ENCODE measurements at regions not wholly inside any gene's neighbourhood (a gene's known extent, or its start where the extent isn't known, plus 50 kb on each side); places are given as distances from the start of the nearest gene placed in this dataset.

GRCh38 chr13:85314686-85315085, 484.5 kb downstream of the SLITRK6 start:
- no peak overlapping the region for H3K27ac ChIP-seq
- WGBS, 2 donors = 80 to 88% methylated on average over 2 of the region's 2 CpGs

GRCh38 chr13:85313761-85314503, 485.3 kb downstream of the SLITRK6 start:
- Histone ChIP-seq H3K36me3 (no peaks in the 10 kb centered on the region), H3K9me3 (no peaks in the 10 kb centered on the region), H3K4me1 (no peaks in the 10 kb centered on the region), H3K27me3 (no peaks in the 10 kb centered on the region), H3K4me3 (no peak overlapping the region), H3K27ac (no peak overlapping the region)
- ATAC-seq (no peak), DNase-seq (no peak)
- 69 to 76% methylated on average over 6 of the region's 6 CpGs for WGBS, 2 donors
- intact Hi-C loops (cut with DNase I) = no loop called here
- TF ChIP-seq, protein P1, sequence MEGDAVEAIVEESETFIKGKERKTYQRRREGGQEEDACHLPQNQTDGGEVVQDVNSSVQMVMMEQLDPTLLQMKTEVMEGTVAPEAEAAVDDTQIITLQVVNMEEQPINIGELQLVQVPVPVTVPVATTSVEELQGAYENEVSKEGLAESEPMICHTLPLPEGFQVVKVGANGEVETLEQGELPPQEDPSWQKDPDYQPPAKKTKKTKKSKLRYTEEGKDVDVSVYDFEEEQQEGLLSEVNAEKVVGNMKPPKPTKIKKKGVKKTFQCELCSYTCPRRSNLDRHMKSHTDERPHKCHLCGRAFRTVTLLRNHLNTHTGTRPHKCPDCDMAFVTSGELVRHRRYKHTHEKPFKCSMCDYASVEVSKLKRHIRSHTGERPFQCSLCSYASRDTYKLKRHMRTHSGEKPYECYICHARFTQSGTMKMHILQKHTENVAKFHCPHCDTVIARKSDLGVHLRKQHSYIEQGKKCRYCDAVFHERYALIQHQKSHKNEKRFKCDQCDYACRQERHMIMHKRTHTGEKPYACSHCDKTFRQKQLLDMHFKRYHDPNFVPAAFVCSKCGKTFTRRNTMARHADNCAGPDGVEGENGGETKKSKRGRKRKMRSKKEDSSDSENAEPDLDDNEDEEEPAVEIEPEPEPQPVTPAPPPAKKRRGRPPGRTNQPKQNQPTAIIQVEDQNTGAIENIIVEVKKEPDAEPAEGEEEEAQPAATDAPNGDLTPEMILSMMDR (IDR thresholded peaks at IDR 0.05) = no peak

More at GRCh38 chr13:85314686-85315085, 484.5 kb downstream of the SLITRK6 start:
- Histone ChIP-seq H3K4me1 (no peaks in the 10 kb centered on the region), H3K36me3 (no peaks in the 10 kb centered on the region), H3K9me3 (no peaks in the 10 kb centered on the region), H3K27me3 (no peaks in the 10 kb centered on the region), H3K4me3 (no peak overlapping the region)
- no peak for DNase-seq
- intact Hi-C loops (cut with DNase I) = no loop called here
- TF ChIP-seq, protein P1 (IDR thresholded peaks at IDR 0.05) = no peak
- no peak for ATAC-seq

GRCh38 chr13:85312071-85312470, 487.1 kb downstream of the SLITRK6 start:
- DNase-seq = no peak
- TF ChIP-seq, protein P1 (IDR thresholded peaks at IDR 0.05) = no peak
- Histone ChIP-seq H3K27me3 (no peaks in the 10 kb centered on the region), H3K4me3 (no peak overlapping the region), H3K4me1 (no peaks in the 10 kb centered on the region), H3K36me3 (no peaks in the 10 kb centered on the region), H3K9me3 (no peaks in the 10 kb centered on the region), H3K27ac (no peak overlapping the region)
- 71 to 74% methylated on average over 4 of the region's 4 CpGs for WGBS, 2 donors
- intact Hi-C loops (cut with DNase I) = no loop called here
- no peak for ATAC-seq

DNA sequence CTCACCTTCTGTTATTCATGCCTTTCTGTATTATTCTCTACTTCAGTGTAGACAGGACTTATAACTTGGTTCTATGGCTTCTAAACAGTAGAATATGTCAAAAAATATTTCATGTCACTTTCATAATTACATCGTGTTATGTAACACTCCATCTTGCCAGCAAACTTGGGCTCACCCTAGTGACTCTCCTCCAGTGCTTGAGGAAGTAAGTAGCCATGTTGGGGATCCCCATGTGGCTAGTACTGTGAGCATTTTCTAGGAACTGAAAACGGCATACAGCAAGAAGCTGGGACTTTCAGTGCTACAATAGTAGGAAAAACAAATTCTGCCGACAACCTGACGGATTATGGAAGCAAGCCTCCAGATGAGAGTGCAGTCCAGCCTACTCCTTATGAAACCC, 495.6 kb downstream of the SLITRK6 start:
- ATAC-seq = no peak
- intact Hi-C loops (cut with DNase I) = no loop called here
- no peaks in the 10 kb centered on the region for H3K36me3 ChIP-seq
- H3K4me3 ChIP-seq = no peak overlapping the region
- peaks cover 0 to 12% (median 0%) of the 10 kb centered on the region in 11 donors for H3K9me3 ChIP-seq
- no peak overlapping the region for H3K27ac ChIP-seq
- DNase-seq = no peak
- no peaks in the 10 kb centered on the region for H3K4me1 ChIP-seq
- TF ChIP-seq, protein P1 (IDR thresholded peaks at IDR 0.05) = no peak
- H3K27me3 ChIP-seq = no peaks in the 10 kb centered on the region
- WGBS, 2 donors = 51 to 52% methylated on average over 4 of the region's 4 CpGs
